ENCODE measurements at regions not wholly inside any gene's neighbourhood (a gene's known extent, or its start where the extent isn't known, plus 50 kb on each side); places are given as distances from the start of the nearest gene placed in this dataset.
"Not testable (repeated sequence)": the region's sequence is repeated elsewhere in the genome, so short reads cannot be mapped to it uniquely, and the experiment has no call there.

DNA sequence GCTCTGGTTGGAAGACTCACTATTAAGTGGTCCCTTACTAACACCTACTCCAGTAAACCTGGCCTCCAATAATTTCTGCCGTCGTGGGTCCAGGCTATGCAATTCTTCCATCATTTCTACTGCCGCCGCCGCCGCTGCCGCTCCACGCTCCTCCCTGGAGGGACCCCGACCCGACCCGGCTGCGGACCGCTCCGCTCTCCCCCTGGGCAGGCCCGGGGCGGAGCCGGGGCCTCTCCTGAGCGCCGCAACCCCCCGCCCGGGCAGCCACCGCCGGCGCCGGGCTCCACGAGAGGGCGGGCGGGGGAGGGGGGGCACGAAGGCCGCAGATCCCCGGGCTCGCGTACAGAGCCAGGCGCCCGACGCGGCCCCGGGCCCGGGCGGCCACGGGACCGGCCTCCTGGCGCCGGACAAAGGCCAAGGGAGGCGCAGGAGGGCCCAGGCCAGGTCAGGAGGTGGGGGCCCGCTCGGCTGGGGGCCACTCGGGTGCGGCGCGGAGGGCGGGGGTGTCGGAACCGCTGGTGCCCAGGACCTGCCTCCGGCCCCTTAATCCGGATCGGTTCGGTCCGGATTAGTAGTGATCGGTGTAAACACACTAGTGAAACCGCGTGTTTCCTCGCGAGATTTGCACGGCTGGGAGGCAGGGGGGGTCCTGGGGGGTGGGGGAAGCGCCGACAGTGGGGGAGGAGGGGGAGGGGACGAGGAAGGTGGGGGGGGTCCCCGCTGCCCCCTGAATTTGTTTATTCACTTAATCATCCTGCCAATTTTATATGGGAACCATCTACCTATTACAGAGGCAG, 215.1 kb upstream of the CCL2 start:
- DNase-seq, result not testable (repeated sequence)

DNA sequence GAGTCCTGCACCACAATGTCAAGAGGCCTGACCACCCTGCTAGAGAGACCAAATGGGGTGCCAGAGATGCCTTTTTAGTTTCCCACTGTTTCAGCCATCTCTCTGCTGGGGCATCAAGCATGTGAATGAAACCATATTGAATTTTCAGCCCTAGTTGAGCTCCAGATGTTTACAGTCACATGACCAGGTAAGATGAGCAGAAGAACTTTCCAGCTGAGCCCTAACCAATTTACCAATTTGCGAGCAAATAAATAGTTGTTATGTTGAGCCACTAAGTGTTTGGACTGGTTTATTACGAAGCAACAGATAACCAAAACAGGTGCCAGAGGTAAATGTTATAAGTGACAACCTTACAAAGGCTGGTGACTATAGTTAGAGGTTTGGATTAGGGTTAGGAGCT, 209.1 kb upstream of the CCL2 start:
- no peak for DNase-seq

DNA sequence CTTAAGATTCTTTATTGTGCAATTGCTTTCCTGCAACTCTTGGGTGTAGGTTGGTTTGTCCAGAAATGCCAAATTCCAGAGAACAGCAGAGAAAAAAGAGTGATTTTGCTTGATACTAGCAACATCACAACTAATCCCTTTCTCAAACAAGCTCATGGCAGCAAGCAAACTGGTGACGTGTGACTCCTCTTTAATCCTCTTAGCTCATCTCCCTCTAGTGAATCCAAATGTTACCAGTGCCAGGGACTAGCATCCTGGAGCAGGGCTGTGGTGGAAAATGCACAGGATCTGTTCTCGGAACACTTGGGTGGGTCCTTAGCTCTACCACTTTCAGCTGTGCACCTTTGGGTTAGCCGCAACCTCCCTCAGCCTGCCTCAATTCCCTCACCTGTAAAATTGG, 204.0 kb upstream of the CCL2 start:
- no peak for DNase-seq

DNA sequence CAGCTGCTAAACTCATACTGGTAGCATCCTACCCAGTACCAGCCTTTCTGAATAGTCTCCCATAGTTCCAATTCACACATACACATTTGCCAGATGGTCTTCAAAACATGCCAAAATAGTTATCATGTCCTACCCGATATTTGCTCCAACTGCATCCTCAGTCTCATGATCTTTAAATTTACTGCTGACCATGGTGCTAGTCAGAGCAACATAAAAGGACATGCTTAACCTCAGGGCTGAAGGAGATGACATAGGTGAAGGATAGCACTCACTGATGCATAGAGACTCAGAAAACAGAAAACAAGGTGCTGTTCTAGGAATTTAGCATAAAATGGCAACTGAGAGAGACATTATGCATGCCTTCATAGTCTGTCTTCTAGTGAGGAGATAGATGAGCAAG, 200.6 kb upstream of the CCL2 start:
- no peak for DNase-seq

DNA sequence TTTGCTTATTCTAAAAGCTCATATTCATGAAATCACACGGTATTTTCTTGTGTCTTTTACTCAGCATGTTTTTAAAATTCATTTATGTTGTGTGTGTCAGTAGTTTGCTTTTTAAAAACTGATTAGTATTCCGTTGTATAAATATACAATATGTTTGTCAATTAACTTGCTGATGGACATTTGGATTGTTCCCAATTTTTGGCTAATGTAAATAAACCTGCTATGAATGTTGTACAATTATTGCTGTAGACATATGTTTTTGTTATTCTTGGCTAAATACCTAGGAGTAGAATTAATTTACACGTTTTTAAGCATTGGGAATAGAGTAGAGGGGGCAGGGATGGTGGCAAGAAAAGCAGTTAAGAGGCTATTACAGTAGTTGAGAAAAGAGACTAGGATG, 199.5 kb upstream of the CCL2 start:
- no peak for DNase-seq

- DNase-seq, result no peak
Observed at GRCh38 chr17:34059423-34060220, 195.5 kb upstream of the CCL2 start.

- no peak for DNase-seq
Observed at GRCh38 chr17:34066528-34066927, 188.6 kb upstream of the CCL2 start.

DNA sequence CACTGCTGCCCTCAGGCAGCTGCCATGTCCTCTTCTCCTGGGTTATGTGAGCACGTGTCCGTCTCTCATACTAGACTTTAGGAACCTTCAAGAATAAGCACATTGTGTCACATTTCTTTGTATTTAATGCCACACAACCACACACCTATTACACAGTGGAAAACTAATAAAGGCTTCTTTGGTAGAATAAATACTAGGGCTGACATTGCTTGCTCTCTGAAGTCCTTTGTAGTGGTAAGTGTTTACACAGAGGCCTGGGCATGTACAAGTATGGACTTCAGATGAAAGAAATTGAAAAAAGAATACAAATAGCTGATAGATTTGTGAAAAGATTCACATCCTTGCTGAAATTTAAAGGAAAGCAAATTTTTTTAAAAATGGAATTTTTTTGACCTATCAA, 188.1 kb upstream of the CCL2 start:
- no peak for DNase-seq

GRCh38 chr17:34068571-34068970, 186.5 kb upstream of the CCL2 start:
- DNase-seq, result no peak

DNA sequence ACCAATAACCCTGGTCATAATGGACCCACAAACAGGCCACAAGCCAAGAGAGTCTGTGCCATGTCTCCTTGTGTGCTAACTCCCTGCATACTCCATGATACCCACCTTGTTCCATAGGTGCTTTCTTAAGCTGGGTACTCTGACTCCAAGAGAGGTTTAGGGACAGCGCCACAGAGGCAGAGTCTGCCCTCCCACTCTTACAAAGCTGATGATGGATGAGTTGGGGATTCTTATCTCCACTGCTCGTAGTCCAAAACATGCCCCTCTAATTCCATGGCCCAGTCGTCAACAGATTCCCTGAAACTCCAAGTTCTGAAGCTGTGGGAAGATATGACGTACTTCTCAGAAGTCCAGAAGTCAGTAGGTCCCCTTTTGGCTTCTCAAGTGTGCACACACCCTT, 184.4 kb upstream of the CCL2 start:
- DNase-seq, result no peak

GRCh38 chr17:34071886-34072420, 183.1 kb upstream of the CCL2 start:
- DNase-seq, result no peak

DNA sequence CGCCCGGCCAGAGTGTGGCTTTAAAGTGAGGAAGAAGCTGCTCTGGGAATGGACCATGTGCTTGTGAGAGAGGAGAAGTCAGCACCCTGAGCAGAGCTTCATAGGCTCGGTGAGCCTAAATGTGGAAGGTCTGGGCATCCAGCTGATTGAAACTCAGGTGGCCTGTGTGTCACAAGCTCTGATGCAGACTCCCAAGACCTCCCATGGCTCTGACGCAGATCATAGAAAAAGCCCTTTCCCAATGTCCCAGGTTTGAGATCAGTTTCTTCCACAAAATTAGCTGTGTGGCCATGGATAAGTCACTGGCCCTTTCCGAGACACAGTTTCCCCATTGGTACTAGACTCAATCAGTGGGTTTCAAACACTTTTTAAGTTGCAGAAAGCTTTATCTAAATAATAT, 180.0 kb upstream of the CCL2 start:
- no peak for DNase-seq

DNA sequence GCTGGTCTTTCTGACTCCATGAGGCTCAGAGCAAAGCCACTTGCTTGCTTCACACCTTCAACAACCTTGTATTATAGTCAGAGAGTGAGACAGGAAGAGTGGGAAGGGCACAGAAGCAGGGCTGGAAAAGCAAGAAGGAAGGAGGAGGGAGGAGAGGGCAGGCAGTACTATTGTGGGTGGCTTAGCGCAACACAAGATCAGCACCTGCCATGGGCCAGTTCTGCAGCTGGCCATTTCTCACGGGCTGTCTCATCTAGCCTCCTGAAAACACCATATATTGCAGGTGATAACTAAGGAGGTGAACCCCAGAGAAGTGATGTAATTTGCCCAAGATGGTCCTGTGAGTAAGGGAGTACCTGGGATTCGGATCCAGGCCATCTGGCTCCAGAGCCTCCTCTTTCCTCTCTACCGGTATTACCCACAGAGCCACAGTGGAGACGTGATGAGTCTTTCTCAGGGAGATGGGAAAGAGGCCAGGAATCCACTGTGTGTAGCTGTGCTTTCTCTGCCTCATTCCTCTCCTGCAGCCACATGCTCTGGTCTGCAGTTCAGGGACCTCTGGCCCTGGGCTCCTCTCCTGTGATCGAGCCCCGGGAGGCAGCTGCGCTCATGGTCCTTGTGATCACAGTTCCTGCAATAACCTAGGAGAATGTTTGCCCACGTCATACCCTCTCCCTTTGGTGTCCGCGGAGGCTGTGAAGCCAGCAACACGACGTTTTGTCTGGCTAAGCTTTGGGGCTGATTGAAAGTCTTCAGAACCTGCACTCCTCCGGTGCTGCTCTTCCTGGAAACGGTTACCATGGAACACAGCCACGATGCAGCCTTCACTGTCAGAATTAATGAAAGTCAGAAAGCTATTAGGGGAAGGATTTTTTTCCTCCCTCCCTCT, 178.1 kb upstream of the CCL2 start:
- DNase-seq, result no peak

GRCh38 chr17:34081269-34081668, 173.8 kb upstream of the CCL2 start:
- no peak for DNase-seq

DNA sequence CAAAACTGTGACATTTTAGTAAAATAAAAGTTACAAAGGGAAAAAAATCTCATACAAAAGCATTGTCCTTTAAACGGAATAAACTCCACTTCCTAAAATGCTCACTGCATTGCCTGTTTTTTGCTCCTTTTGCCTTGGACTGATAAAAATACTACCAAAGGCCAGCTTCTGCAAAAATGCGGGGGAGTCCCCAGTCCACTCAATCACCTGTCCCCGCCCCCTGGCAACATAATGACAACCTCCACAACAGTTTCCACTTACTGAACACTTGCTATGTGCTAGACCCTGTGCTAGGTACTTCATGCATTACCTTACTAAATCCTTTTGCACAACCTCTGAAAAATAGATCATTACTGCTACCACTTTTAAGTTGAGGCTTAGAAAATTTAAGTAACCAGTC, 172.7 kb upstream of the CCL2 start:
- no peak for DNase-seq

DNA sequence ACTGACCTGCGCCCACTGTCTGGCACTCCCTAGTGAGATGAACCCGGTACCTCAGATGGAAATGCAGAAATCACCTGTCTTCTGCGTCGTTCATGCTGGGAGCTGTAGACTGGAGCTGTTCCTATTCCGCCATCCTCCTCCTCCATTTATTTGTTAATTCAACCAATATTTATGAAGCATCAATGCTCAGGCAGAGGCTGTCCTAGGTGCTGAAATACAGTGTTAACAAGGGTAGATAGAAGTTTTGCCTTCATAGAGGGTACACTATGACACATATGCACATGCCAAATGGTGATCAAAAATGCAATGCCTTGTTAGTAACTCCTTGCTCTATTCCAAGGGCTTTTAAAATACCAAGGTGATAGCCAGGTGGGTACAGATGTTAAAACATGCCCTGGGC, 166.0 kb upstream of the CCL2 start:
- not testable (repeated sequence) for DNase-seq

- DNase-seq, result no peak
Observed at GRCh38 chr17:34090593-34090992, 164.5 kb upstream of the CCL2 start.

- DNase-seq, result no peak
Observed at GRCh38 chr17:34091975-34092374, 163.1 kb upstream of the CCL2 start.

- DNase-seq, result no peak
Observed at GRCh38 chr17:34095106-34095505, 160.0 kb upstream of the CCL2 start.

DNA sequence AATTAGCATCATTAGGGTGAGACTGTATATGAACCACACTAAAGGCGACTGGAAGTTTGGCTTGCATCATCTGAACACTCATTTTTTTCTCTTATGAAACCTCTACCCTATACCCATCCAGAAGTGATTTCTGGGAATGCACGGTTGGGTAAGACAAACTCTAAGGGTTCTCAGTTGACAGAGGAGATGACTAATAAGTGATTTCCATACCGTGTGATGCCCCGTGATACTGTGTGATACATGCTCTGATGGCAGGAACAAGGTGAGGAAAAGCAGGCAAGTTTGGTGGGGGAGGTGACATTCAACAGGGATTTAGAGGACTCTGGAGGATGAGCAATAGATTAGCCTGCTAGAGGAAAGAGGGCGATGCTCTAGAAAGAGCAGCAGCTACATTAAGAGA, 156.4 kb upstream of the CCL2 start:
- DNase-seq, result no peak

- DNase-seq, result no peak
Observed at GRCh38 chr17:34099859-34100515, 155.1 kb upstream of the CCL2 start.

DNA sequence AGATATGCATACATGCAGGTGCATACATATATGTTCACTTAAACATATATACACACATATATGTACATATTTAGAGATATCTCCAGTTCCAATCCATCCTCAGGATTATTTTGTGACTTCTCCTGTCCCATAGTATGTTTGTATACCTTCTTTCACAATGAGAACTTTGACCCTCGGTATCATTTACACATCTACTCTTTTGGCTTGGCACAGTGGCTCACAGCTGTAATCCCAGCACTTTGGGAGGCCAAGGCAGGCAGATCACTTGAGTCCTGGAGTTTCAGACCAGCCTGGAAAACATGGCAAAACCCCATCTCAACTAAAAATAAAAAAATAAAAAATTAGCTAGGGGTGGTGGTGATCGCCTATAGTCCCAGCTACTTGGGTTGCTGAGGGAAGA, 148.1 kb upstream of the CCL2 start:
- DNase-seq, result no peak
